K562 (cell line): ENCODE measurements at regions not wholly inside any gene's neighbourhood (a gene's known extent, or its start where the extent isn't known, plus 50 kb on each side); places are given as distances from the start of the nearest gene placed in this dataset.
A peak's percentile ranks its signal among the peaks of the same experiment; 100 is the strongest.

ENCODE experiments used
- BACH1 ChIP-seq: fragments of 200-800 bp; sonication (Bioruptor generic); IDR thresholded peaks from 2 replicates; pipeline ENCODE4 v1.6.1; 2016; ENCODE audit warnings: missing genetic modification characterization, missing compliant biosample characterization
- FOSL1 ChIP-seq: fragments of 200-800 bp; sonication (Bioruptor generic); conservative IDR thresholded peaks from 2 replicates; pipeline ENCODE4 v1.6.1; 2016; ENCODE audit warnings: missing genetic modification characterization, missing compliant biosample characterization
- FOXA1 ChIP-seq: fragments of 450-650 bp; IDR thresholded peaks from 2 replicates; pipeline ENCODE4 v1.6.1; 2016; ENCODE audit warnings: mild to moderate bottlenecking, borderline replicate concordance
- JUND ChIP-seq, 2 experiments: IDR thresholded peaks; 2 replicates in 1 of 2; 3 replicates in 1 of 2; pipeline ENCODE4 v1.6.1; 2011; ENCODE audit warnings: borderline replicate concordance in 2 of 2, low read depth in 2 of 2, low read length in 2 of 2, improper control_type of control experiment in 1 of 2, missing biosample characterization in 1 of 2, missing genetic modification characterization in 1 of 2, missing genetic modification reagents in 1 of 2
- KLF6 ChIP-seq: fragments of 250-450 bp; sonication (Bioruptor Pico); IDR thresholded peaks from 2 replicates; pipeline ENCODE4 v1.4.0; 2020; ENCODE audit warnings: mild to moderate bottlenecking, moderate library complexity, borderline replicate concordance
- MTA2 ChIP-seq: fragments of 450-650 bp; IDR thresholded peaks from 2 replicates; pipeline ENCODE4 v1.6.1; 2016; ENCODE audit warnings: low read depth
- NCOR1 ChIP-seq: fragments of 450-650 bp; IDR thresholded peaks from 2 replicates; pipeline ENCODE4 v1.6.1; 2016; ENCODE audit warnings: mild to moderate bottlenecking, moderate library complexity
- POU5F1 ChIP-seq: fragments of 150-350 bp; IDR thresholded peaks from 2 replicates; pipeline ENCODE4 v1.6.1; 2014; ENCODE audit warnings: borderline replicate concordance, low read length, low read depth, mild to moderate bottlenecking; ENCODE audit not compliant: partially characterized antibody
- RNF2 ChIP-seq: sonication (generic); IDR thresholded peaks from 2 replicates; pipeline ENCODE4 v1.6.1; 2016
- TAL1 ChIP-seq: fragments of 450-650 bp; IDR thresholded peaks from 2 replicates; pipeline ENCODE4 v1.6.1; 2016; ENCODE audit warnings: mild to moderate bottlenecking
- TCF7 ChIP-seq: sonication (generic); IDR thresholded peaks from 2 replicates; pipeline ENCODE4 v1.6.1; 2016; ENCODE audit warnings: antibody characterized with exemption, borderline replicate concordance
- TEAD4 ChIP-seq, 2 experiments: sonication (generic) in 1 of 2; formaldehyde crosslinking in 1 of 2; IDR thresholded peaks; 2 replicates each; pipeline versions ENCODE4 v1.6.1 to v1.8.0; 2012 to 2022; ENCODE audit warnings: borderline replicate concordance in 1 of 2, inconsistent platforms in 1 of 2, low read length in 1 of 2, mild to moderate bottlenecking in 1 of 2, missing genetic modification reagents in 1 of 2
- ZNF175 ChIP-seq: fragments of 200-800 bp; sonication (Bioruptor generic); IDR thresholded peaks from 2 replicates; pipeline ENCODE4 v1.6.1; 2016; ENCODE audit warnings: low read depth, mild to moderate bottlenecking, missing genetic modification characterization, missing compliant biosample characterization
- ZNF589 ChIP-seq: fragments of 200-800 bp; sonication (Bioruptor generic); IDR thresholded peaks from 2 replicates; pipeline ENCODE4 v1.6.1; 2016; ENCODE audit warnings: low read depth, missing genetic modification characterization, missing compliant biosample characterization
- TF ChIP-seq, protein P1 (sequence below), 2 experiments: fragments of 450-650 bp in 1 of 2; sonication (generic) in 1 of 2; formaldehyde crosslinking; conservative IDR thresholded peaks; 2 replicates each; pipeline versions ENCODE4 v1.4.0 to v1.8.1; 2020 to 2022; ENCODE audit warnings: mild to moderate bottlenecking in 1 of 2, missing genetic modification reagents in 1 of 2
- TF ChIP-seq, protein P2 (sequence below): fragments of 450-650 bp; IDR thresholded peaks from 2 replicates; pipeline ENCODE4 v1.6.1; 2016; ENCODE audit warnings: low read depth, mild to moderate bottlenecking, moderate library complexity
- TF ChIP-seq, protein P3 (sequence below): fragments of 250-450 bp; sonication (Bioruptor Pico); IDR thresholded peaks from 2 replicates; pipeline ENCODE4 v1.4.0; 2020; ENCODE audit warnings: mild to moderate bottlenecking
- TF ChIP-seq, protein P4 (sequence below): sonication (generic); formaldehyde crosslinking; IDR thresholded peaks from 2 replicates; pipeline ENCODE4 v1.8.0; 2022; ENCODE audit warnings: mild to moderate bottlenecking, missing genetic modification reagents

GRCh38 chr10:43983856-43984271 lies 335.2 kb upstream of the ZNF32 start (continued):
- TF ChIP-seq, protein P1, sequence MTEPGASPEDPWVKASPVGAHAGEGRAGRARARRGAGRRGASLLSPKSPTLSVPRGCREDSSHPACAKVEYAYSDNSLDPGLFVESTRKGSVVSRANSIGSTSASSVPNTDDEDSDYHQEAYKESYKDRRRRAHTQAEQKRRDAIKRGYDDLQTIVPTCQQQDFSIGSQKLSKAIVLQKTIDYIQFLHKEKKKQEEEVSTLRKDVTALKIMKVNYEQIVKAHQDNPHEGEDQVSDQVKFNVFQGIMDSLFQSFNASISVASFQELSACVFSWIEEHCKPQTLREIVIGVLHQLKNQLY (CRISPR knock-in tag; conservative IDR thresholded peaks at IDR 0.05) = no peak
- TF ChIP-seq FOXA1 (no peak), TCF7 (no peak), POU5F1 (no peak), BACH1 (tag) (peak; percentile 57; the same call in 1 of the 2 replicates), MTA2 (peak; percentile 70), JUND (IDR thresholded peaks at IDR 0.05; ENCODE audit: borderline replicate concordance, low read depth, low read length) (no peak), JUND (tag; IDR thresholded peaks at IDR 0.05; ENCODE audit: borderline replicate concordance, low read depth, low read length) (0 out of 3 replicates have a peak, but pooled peaks have one; percentile 13), RNF2 (no peak), KLF6 (CRISPR knock-in tag) (peak; percentile 44; the same call in 1 of the 2 replicates), TEAD4 (IDR thresholded peaks at IDR 0.05; ENCODE audit: low read length) (peak; percentile 93), TEAD4 (CRISPR knock-in tag; IDR thresholded peaks at IDR 0.05; ENCODE audit: borderline replicate concordance) (no peak), TAL1 (peak; percentile 94), ZNF589 (peak; percentile 90), NCOR1 (peak; percentile 66), FOSL1 (tag) (peak; percentile 24; the same call in 1 of the 2 replicates), ZNF175 (CRISPR knock-in tag) (peak; percentile 59; the same call in 1 of the 2 replicates)
- TF ChIP-seq, protein P2, sequence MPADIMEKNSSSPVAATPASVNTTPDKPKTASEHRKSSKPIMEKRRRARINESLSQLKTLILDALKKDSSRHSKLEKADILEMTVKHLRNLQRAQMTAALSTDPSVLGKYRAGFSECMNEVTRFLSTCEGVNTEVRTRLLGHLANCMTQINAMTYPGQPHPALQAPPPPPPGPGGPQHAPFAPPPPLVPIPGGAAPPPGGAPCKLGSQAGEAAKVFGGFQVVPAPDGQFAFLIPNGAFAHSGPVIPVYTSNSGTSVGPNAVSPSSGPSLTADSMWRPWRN = no peak
- TF ChIP-seq, protein P3, sequence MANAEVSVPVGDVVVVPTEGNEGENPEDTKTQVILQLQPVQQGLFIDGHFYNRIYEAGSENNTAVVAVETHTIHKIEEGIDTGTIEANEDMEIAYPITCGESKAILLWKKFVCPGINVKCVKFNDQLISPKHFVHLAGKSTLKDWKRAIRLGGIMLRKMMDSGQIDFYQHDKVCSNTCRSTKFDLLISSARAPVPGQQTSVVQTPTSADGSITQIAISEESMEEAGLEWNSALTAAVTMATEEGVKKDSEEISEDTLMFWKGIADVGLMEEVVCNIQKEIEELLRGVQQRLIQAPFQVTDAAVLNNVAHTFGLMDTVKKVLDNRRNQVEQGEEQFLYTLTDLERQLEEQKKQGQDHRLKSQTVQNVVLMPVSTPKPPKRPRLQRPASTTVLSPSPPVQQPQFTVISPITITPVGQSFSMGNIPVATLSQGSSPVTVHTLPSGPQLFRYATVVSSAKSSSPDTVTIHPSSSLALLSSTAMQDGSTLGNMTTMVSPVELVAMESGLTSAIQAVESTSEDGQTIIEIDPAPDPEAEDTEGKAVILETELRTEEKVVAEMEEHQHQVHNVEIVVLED (CRISPR knock-in tag) = 0 out of 2 replicates have a peak, but pooled peaks have one; percentile 22
- TF ChIP-seq, protein P4, sequence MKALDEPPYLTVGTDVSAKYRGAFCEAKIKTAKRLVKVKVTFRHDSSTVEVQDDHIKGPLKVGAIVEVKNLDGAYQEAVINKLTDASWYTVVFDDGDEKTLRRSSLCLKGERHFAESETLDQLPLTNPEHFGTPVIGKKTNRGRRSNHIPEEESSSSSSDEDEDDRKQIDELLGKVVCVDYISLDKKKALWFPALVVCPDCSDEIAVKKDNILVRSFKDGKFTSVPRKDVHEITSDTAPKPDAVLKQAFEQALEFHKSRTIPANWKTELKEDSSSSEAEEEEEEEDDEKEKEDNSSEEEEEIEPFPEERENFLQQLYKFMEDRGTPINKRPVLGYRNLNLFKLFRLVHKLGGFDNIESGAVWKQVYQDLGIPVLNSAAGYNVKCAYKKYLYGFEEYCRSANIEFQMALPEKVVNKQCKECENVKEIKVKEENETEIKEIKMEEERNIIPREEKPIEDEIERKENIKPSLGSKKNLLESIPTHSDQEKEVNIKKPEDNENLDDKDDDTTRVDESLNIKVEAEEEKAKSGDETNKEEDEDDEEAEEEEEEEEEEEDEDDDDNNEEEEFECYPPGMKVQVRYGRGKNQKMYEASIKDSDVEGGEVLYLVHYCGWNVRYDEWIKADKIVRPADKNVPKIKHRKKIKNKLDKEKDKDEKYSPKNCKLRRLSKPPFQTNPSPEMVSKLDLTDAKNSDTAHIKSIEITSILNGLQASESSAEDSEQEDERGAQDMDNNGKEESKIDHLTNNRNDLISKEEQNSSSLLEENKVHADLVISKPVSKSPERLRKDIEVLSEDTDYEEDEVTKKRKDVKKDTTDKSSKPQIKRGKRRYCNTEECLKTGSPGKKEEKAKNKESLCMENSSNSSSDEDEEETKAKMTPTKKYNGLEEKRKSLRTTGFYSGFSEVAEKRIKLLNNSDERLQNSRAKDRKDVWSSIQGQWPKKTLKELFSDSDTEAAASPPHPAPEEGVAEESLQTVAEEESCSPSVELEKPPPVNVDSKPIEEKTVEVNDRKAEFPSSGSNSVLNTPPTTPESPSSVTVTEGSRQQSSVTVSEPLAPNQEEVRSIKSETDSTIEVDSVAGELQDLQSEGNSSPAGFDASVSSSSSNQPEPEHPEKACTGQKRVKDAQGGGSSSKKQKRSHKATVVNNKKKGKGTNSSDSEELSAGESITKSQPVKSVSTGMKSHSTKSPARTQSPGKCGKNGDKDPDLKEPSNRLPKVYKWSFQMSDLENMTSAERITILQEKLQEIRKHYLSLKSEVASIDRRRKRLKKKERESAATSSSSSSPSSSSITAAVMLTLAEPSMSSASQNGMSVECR (CRISPR knock-in tag) = no peak
